Head of caudate nucleus (tissue), 42 donors: ENCODE measurements at regions not wholly inside any gene's neighbourhood (a gene's known extent, or its start where the extent isn't known, plus 50 kb on each side); places are given as distances from the start of the nearest gene placed in this dataset.

Source experiments
- DNase-seq, 42 donors: peaks; one replicate each; pipeline versions ENCODE4 v3.0.0 to v3.0.0-alpha.2; 2020 to 2021; ENCODE audit warnings: mixed read lengths in 7 of 42
- intact Hi-C: fragments of 100-400 bp; cut with DNase I; formaldehyde crosslinking; loops from one replicate; pipeline ENCODE4 v1.15.0; 2022

GRCh38 chr10:91698258-91698657 lies 65.4 kb upstream of the PPP1R3C start:
- DNase-seq: no peak
- intact Hi-C loops: no loop called here

- DNase-seq: peak in 1 of 42 donors; percentile 48
These were observed 61.4 kb upstream of the PPP1R3C start for GRCh38 chr10:91694170-91694794.

GRCh38 chr10:91691981-91692380 lies 59.1 kb upstream of the PPP1R3C start:
- no peak for DNase-seq
- intact Hi-C loops: no loop called here

More at GRCh38 chr10:91694170-91694794, 61.4 kb upstream of the PPP1R3C start:
- intact Hi-C loops: no loop called here

DNA sequence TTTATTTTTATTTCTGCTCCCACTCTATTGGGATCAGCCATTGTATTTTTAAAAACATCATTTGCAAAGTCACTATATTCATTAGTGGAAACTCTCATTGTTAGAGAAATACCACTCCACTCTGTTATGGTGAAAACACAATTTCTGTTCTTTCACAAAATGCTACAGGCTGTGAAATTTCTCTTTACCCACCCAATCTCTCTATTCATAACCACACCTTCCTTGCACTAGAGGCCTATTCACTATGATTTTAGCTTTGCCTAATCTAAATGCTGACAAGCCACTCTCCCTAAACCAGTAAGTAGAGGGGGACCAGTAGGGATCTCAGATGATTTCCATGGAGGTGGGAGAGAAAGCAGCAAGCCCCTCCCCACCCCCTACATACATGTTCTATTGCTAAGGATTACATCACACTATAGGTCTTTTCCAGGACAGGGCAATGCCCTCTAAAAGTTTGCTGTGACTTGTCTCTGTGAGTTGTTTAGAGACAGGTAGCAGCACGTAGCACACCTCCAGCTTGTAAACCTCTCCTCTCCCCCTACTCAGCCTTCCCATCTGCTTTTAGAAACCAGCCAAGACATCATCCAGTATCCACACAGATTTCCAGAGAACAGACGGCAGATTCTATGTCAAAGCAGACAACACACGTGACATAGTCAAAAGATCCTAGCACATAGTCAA lies 58.3 kb upstream of the PPP1R3C start:
- intact Hi-C loops: no loop called here

DNA sequence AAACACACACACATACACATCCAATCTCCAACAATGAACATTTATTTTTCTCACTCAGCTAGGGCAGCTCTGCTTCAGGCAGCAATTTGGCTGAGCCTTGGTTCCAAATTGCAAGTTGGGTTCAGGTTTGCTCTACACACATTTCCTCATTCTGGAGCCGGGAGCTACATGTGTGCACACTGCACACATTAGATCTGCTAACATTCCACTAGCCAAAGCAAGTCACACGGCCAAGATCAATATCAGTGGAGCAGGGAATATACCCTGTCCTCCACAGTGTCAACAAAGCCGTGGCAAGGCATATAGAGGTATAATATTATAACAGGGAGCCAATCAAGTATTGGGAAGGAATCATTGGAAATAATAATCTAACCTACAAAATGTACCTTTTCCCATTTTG lies 57.5 kb upstream of the PPP1R3C start:
- intact Hi-C loops: no loop called here
- DNase-seq: no peak

More for the DNA sequence above, 58.3 kb upstream of the PPP1R3C start:
- DNase-seq: no peak

GRCh38 chr10:91689731-91690168 lies 56.9 kb upstream of the PPP1R3C start:
- DNase-seq: peak in 6 of 42 donors; percentile 3 to 62 (median 18)
- intact Hi-C loops: no loop called here

DNA sequence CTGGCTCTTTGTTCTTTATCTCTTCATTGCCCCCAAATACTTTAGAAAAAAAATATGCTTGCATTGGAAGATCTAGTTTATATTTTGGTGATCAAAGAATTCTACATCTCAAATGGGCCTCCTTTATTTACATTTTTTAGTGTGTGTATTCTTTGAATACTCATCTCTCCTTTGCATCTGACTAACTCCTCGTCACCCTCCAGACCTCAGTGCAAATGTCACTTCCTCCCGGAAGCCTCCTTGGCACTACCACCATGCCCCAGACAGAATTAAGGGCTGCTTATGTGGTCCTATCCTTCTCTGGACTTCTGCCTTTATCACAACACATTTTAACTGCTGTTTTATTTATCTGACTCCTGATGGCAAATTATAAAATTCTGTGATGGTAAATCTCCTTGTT lies 52.0 kb upstream of the PPP1R3C start:
- intact Hi-C loops: no loop called here
- DNase-seq: no peak

DNA sequence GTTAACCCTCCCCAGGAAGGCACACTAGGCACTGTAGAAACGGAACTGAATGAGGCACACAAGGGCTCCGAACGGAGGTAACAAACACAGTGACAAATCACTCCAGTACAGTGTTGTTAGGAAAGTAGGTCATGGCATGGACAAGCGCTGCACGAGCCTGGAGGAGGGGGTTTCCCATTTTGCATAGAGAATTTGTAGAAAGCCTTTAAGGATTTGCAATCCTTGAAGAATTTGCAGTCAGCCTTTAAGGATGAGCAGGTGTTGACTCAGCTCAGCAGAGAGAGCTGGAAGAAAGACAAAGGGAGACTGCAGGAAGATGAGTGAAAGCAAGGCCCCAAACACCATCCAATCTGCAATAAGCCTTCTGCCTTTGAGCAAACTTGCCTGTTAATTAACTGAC lies 51.1 kb upstream of the PPP1R3C start:
- intact Hi-C loops: no loop called here
- peak in 1 of 42 donors; percentile 10 for DNase-seq

DNA sequence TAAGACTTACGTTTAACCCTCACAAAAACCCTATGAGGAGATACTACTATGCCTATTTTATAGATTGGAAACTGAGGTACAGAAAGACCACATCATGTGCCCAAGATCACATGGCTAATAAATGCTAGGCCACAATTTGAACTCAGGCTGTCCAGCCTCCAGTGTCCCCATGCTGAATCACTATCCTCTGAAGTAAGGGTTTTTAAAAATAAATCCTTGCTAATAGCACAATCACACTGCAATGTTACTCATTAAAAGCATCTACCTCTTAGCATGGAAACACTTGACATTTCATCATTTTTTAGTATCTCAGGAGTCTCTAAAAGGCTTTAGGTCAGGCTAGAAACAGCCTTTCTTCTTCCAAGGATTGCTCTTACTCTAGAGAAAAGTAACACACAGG lies 50.0 kb upstream of the PPP1R3C start:
- intact Hi-C loops: no loop called here

More for the DNA sequence above, 50.0 kb upstream of the PPP1R3C start:
- no peak for DNase-seq
